NOMO-1 treated with DMSO at 0.1 percent for 48 hours (cell line): ENCODE measurements at regions not wholly inside any gene's neighbourhood (a gene's known extent, or its start where the extent isn't known, plus 50 kb on each side); places are given as distances from the start of the nearest gene placed in this dataset.
"Not testable (repeated sequence)": the region's sequence is repeated elsewhere in the genome, so short reads cannot be mapped to it uniquely, and the experiment has no call there.

Source experiments
- DNase-seq: peaks from one replicate; lab custom pipeline; 2025; ENCODE audit not compliant: unreplicated experiment; lab: John Stamatoyannopoulos, UW

GRCh38 chr1:5734996-5735395 is 257.2 kb downstream of the NPHP4 start:
- no peak for DNase-seq

GRCh38 chr1:5734414-5734813 is 257.8 kb downstream of the NPHP4 start:
- no peak for DNase-seq

GRCh38 chr1:5733596-5733995 is 258.6 kb downstream of the NPHP4 start:
- DNase-seq, result no peak

GRCh38 chr1:5731110-5731423 is 261.2 kb downstream of the NPHP4 start:
- DNase-seq, result no peak

- no peak for DNase-seq
Observed at GRCh38 chr1:5730272-5731109, 261.7 kb downstream of the NPHP4 start.

GRCh38 chr1:5729636-5730145 is 262.5 kb downstream of the NPHP4 start:
- no peak for DNase-seq

- DNase-seq, result no peak
Observed at GRCh38 chr1:5728663-5729355, 263.4 kb downstream of the NPHP4 start.

- DNase-seq, result no peak
Observed at GRCh38 chr1:5727871-5728643, 264.2 kb downstream of the NPHP4 start.

- no peak for DNase-seq
Observed at GRCh38 chr1:5727191-5727590, 265.0 kb downstream of the NPHP4 start.

- DNase-seq, result not testable (repeated sequence)
Observed at GRCh38 chr1:5726586-5727184, 265.5 kb downstream of the NPHP4 start.

- DNase-seq, result no peak
Observed at GRCh38 chr1:5725855-5726585, 266.2 kb downstream of the NPHP4 start.

- no peak for DNase-seq
Observed at GRCh38 chr1:5725406-5725805, 266.8 kb downstream of the NPHP4 start.

GRCh38 chr1:5724847-5725246 is 267.4 kb downstream of the NPHP4 start:
- DNase-seq, result no peak

GRCh38 chr1:5722635-5723164 is 269.5 kb downstream of the NPHP4 start:
- DNase-seq, result no peak

GRCh38 chr1:5721634-5722215 is 270.5 kb downstream of the NPHP4 start:
- DNase-seq, result no peak

- no peak for DNase-seq
Observed at GRCh38 chr1:5720936-5721335, 271.3 kb downstream of the NPHP4 start.

GRCh38 chr1:5720484-5720883 is 271.7 kb downstream of the NPHP4 start:
- DNase-seq, result no peak

- no peak for DNase-seq
Observed at GRCh38 chr1:5720045-5720444, 272.2 kb downstream of the NPHP4 start.

GRCh38 chr1:5718831-5719632 is 273.2 kb downstream of the NPHP4 start:
- DNase-seq, result no peak
